Stimulated activated CD8-positive, alpha-beta memory T cell treated with anti-CD3 and anti-CD28 coated beads, Interleukin-12 subunit alpha, Interleukin-12 subunit beta, amount 100 ng/mL, for 24 hours (primary cell): ENCODE measurements at regions not wholly inside any gene's neighbourhood (a gene's known extent, or its start where the extent isn't known, plus 50 kb on each side); places are given as distances from the start of the nearest gene placed in this dataset.
"Not testable (repeated sequence)": the region's sequence is repeated elsewhere in the genome, so short reads cannot be mapped to it uniquely, and the experiment has no call there.

Source experiments
- DNase-seq: peaks from one replicate; pipeline ENCODE4 v3.0.0-alpha.2; 2020; ENCODE audit errors: extremely low read depth

DNA sequence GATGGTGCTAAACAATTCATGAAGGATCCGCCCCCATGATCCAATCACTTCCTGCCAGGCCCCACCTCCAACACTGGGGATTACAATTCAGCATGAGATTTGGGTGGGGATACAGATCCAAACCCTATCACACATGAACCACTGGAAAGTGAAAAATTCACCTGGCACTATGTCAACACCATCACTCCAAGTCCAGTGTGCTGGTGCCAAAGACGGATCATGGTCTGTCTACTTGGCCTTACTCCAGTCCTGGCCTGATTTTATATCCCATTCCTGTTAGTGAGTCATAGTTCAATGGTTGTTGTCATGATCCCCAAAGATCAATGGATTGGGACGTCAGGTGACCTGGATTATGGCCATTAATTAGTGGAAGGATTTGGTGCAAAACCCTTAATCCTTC is 147.4 kb upstream of the RPS23 start:
- no peak for DNase-seq

GRCh38 chr5:82424211-82424610 is 146.1 kb upstream of the RPS23 start:
- no peak for DNase-seq

DNA sequence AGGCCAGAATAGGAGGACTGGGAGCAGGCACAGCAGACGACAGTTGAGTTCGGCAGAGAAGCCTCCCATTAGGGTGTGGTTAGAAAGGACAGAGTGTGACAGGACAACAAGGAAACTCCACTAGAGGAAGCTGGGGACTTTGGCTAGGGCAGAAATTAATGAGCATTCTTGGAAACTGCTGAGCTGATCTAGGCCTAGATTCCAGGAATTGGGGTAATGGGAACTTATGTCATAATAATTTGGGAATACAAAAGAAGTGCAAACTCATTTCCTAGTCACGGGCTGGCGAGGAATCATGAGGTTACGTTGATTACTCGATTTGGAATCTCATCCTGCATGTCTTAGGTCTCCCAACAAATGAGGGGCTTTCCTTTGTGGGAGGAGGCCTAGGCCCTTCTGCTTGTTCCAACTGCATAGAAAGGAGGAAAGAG is 144.6 kb upstream of the RPS23 start:
- no peak for DNase-seq

DNA sequence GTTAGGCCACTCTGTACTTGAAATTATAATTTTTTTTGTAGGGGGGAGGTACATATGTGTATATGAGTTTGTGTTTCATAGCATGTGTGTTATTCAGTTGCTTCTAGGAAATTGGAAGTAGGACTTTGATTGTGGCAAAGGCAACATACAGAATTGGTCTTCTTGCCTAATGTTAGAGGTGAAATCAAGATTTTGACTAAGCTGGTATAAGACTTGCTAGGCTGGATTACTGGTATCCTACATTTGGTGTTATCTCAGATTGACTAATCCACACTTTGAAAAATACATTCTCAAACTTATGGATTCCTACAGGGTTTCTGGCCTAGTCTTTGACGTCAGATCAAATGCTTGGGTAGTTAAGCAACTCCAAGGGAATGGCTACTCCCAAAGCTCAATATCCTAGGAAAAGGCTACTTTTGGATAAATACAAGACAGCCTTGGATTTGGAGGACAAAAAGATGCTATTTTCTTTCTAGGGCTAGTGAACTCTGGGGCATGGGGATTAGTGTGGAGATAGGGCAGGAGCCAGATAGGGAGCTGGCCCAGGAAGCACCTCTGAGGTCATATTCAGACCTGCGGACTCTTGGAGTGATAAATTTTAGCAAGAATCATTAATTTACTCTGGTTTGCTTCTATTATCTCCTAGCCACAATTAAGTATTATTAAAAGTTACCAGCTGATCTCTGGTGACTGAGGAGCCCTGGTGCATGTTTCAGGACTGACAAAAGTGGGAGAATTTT is 144.0 kb upstream of the RPS23 start:
- no peak for DNase-seq

GRCh38 chr5:82421119-82421518 is 143.0 kb upstream of the RPS23 start:
- DNase-seq: no peak

DNA sequence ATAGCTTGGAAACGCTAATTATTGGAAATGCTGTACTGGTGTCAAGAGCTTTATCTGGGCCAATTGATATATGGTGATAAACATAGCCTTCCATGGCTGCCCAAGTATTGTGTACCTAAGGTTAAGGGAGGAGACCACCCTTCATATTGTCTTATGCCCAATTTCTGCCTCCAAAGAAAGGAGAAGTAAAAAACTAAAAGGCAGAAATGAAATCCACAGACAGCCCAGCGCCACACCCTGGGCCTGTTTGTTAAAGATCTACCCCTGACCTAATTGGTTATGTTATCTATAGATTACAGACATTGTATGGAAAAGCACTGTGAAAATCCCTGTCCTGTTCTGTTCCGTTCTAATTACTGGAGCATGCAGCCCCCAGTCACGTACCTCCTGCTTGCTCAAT is 142.4 kb upstream of the RPS23 start:
- DNase-seq: not testable (repeated sequence)

- DNase-seq: no peak
These were observed 141.6 kb upstream of the RPS23 start for GRCh38 chr5:82419559-82420332.

- no peak for DNase-seq
These were observed 140.4 kb upstream of the RPS23 start for GRCh38 chr5:82418608-82418950.

DNA sequence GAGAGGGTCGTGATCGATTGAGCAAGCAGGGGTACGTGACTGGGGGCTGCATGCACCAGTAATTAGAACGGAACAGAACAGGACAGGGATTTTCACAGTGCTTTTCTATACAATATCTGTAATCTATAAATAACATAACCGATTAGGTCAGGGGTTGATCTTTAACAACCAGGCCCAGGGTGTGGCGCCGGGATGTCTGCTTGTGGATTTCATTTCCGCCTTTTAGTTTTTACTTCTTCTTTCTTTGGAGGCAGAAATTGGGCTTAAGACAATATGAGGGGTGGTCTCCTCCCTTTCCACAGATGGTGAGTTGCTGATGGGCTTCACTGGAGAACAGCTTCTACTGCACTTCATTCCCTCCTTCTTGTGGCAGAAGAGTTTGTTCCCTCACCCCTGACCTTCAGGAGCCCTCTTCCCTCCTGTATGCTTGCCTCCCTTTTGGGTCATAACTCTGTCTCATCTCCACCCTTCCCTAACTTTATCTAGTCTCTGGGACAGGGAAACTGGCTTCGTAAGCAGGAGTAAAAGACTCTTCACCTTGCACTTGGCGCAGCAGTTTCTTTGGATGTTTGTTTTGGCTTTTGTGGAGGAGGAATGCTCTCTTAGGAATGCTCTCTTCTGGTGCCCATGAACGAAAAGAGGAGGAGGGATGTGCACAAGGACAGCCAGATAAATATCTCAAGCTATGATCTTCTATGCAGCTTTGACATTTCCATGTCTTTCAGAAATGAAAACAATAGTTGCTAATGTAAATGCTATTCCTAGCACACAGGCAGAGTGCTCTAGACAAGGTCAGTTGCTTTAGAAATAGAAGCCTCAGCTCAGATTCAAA is 139.8 kb upstream of the RPS23 start:
- DNase-seq: no peak

GRCh38 chr5:82416512-82416911 is 138.4 kb upstream of the RPS23 start:
- no peak for DNase-seq

DNA sequence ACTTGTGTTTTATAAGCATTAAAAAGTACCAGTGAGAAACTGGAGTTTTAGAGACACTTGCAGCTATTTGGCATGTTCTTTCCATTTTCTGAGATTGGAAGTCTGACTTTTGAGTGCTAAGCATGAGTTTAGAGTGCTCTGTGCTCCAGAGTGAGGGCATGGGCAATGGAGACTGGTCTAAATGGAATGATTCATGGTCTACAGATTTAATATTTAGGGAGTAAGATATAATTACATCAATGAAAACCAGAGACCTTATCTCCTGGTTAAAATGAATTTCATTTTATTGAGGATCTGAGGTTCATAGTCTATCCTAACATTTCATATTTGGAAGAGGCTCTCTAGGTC is 135.9 kb upstream of the RPS23 start:
- DNase-seq: no peak

DNA sequence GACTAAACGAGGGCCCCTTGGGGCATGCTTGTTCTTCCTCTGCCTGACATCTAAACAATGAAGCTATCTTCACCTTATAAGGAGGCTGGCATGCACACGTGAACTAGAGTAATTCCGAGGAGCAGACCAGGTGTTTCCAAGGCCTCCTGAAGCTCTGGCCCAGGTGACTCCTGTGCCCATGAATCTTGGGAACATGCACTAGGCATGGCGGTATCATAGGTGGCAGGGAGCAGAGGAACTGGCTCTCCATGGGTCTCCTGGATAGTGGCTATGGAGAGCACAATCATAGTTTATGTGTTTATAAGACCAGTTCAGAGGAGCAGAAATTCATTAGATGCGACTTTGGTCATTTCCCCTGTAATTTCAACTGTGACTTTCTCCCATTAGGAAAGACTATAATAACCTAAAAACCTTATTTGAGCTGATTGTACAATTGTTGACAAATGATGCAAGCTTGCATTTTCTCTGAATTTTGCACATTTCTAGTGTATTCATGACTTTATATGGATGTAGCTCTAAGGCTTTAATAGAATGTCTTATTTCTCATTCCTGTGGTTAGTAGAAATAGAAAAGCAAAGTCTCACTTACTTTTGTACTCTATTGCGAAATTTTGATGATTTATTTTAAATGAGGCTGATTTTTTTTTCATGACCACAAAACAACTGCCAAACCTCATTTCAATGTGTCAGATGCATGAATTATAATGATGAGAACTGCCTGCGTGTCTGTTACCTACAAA is 135.3 kb upstream of the RPS23 start:
- no peak for DNase-seq

DNA sequence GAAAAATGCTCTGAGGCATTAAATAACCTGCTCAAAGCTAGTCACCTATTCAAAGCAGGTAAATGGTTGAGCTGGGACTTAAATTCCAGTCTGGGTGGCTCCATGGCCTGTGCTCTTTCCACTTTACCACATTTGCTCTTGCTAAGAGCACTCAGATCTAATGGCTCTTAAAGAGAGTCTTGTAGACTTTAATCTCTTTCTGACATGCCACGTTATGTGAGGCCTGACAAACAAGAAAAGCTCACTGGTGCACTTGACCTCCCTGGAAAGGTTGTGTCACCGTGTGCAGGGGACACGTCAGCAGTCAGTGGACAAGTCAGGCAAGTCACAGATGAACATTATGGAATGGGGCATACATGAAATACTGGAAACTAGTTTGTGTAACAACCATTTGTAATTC is 129.9 kb upstream of the RPS23 start:
- DNase-seq: no peak

DNA sequence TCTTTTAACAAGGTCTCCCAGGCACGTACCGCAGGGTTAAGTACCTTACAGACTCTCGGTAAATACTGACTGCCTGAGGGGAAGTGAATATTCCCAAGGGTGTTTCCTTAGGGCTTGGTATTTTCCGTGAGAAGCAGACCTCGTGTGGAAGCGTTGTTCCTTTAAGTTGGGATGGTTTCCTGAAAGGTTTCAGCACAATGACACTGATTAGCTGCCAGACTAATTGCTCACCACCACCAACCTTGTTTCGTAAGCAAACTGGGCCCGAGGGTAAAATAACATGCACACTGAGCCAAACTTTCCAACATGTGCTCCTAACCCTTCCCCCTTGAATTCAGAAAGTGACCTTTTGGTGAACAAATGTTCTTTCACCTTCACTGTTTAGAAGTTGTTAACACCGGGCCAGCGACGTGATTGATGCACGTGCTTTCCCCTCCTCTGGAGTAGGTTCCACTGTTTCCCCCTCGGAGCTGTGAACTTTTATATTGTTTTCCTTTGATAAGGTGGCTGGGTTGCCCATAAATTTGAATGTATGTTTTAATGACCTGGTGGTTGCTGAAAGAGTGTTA is 128.1 kb upstream of the RPS23 start:
- DNase-seq: no peak

- DNase-seq: no peak
These were observed 127.6 kb upstream of the RPS23 start for GRCh38 chr5:82405618-82406204.

DNA sequence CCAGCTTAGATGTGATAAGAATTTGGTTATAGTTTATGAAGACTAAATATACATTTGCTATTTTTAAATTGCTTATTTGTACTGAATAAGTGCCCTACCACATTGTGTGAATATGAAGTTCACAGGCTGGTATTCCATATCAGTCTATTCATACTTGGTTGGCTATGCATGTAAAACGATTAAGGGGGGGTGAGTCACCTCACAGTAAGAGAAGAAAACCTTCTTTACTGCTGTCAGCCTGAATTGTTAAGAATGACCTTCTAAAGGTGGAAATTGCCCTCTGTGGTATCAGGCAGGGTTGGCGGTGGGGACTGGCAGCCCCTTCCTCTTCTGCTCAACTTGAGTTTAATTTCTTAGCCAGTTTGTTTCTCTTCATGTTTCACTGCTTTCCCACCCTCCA is 127.0 kb upstream of the RPS23 start:
- DNase-seq: no peak

DNA sequence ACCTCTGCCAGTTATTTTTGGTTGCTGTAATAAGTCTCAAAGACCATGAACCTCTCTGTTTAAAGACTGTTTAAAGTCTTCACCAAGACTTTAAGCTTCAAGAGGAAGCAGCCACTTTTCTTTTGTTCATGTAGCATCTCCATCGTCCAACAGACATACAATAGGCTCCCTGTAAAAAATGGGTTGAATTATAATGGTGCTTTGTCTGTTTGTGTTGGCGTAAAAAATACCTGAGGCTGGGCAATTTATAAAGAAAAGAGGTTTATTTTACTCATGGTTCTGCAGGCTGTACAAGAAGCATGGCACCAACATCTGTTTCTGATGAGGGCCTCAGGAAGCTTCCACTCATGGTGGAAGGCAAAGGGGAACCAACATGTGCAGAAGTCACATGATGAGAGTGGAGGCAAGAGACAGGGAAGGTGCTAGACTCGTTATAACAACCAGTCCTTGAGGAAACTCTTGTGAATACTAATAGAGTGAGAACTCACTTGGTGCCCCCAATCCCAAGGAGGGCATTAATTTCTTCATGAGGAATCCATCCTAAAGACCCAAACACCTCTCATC is 126.3 kb upstream of the RPS23 start:
- no peak for DNase-seq

DNA sequence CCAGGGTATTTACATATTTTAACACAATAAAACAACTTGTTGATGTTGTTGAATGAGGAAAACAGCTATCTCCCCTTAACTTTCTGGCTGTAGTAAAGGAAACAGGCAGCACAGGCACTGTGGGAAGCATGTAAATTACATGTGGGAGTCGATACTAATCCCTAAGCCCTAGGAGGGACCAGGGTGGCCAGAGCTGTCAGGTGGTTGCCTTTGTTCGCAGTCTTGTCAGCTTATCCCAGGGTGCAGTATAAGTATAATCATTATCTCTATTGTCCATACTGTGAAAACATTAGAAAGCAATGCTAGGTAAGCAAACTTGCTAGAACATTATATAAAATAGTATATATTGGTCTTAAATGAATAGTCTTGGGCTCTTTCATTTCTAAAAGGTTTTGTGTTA is 125.6 kb upstream of the RPS23 start:
- no peak for DNase-seq

DNA sequence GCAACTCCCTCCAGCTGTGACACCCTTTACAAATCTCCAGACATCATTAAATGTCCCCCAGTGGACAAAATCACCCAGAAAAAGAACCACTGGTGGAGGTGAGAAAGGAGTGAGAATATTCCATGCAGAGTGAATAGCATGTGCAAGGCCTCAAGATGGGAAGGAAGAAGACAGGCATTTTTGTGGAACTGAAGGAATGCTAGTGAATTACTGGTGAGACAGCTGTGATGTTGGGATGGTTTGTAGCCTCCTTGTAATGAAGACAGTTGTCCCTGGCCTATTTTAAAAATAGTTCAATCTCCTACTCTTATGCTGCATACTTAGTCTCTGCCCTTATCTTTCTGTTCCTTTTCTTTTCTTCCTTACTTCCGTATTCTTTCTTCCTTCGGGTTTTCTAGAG is 124.9 kb upstream of the RPS23 start:
- DNase-seq: no peak

DNA sequence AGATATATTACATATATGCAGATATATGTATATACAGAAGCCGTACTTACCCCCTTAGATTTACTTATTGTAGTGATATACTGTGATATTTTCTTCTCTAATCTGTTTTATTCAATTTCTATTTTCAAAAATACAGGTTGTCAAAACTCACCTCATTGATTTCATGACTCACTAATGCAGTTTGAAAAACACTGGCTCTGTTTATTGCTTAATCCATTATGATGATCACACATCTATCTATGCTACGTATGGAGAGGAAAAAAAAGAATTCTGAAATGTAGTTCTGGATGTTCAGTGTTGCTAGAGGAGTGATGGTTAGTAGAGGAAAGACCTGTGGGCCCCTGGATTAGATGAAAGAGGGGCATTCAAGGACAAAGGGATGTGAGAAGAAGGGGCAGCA is 121.0 kb upstream of the RPS23 start:
- DNase-seq: no peak

GRCh38 chr5:82397741-82398320 is 119.7 kb upstream of the RPS23 start:
- DNase-seq: no peak
